ENCODE measurements at regions not wholly inside any gene's neighbourhood (a gene's known extent, or its start where the extent isn't known, plus 50 kb on each side); places are given as distances from the start of the nearest gene placed in this dataset.

GRCh38 chr12:22396735-22397134 is 62.2 kb upstream of the ST8SIA1 start:
- no peak overlapping the region for H3K4me3 ChIP-seq (ENCODE audit: low read length)
- DNase-seq (ENCODE audit: low read depth) = no peak
- no peak for TF ChIP-seq CTCF (IDR thresholded peaks at IDR 0.05; ENCODE audit: insufficient read depth, low read depth, low read length, missing control alignments)

GRCh38 chr12:22396253-22396652 is 61.7 kb upstream of the ST8SIA1 start:
- no peak overlapping the region for H3K4me3 ChIP-seq (ENCODE audit: low read length)
- no peak for DNase-seq (ENCODE audit: low read depth)
- no peak for TF ChIP-seq CTCF (IDR thresholded peaks at IDR 0.05; ENCODE audit: insufficient read depth, low read depth, low read length, missing control alignments)

- DNase-seq (ENCODE audit: low read depth) = peak; percentile 27
- H3K4me3 ChIP-seq (ENCODE audit: low read length) = no peak overlapping the region
- no peak for TF ChIP-seq CTCF (IDR thresholded peaks at IDR 0.05; ENCODE audit: insufficient read depth, low read depth, low read length, missing control alignments)
These were observed 61.2 kb upstream of the ST8SIA1 start for GRCh38 chr12:22395666-22396065.
